ENCODE measurements at regions not wholly inside any gene's neighbourhood (a gene's known extent, or its start where the extent isn't known, plus 50 kb on each side); places are given as distances from the start of the nearest gene placed in this dataset.

- TF ChIP-seq CTCF (CRISPR knock-in tag; IDR thresholded peaks at IDR 0.05), result no peak
- no peak for TF ChIP-seq ZNF138 (CRISPR knock-in tag; IDR thresholded peaks at IDR 0.05; ENCODE audit: low read depth)
- no peak for TF ChIP-seq MAFK (conservative IDR thresholded peaks at IDR 0.05 in 1 of 2, IDR thresholded peaks at IDR 0.05 in 1 of 2; ENCODE audit: low read length in 2 of 2)
- no peak for TF ChIP-seq HDAC2 (CRISPR knock-in tag; IDR thresholded peaks at IDR 0.05)
- no peak for TF ChIP-seq POLR2AphosphoS5 (IDR thresholded peaks at IDR 0.05; ENCODE audit: low read depth, low read length)
Measured at GRCh38 chr16:73125850-73126524, 78.1 kb upstream of the ZFHX3 start.

Measured in HepG2 (cell line).